ENCODE measurements at regions not wholly inside any gene's neighbourhood (a gene's known extent, or its start where the extent isn't known, plus 50 kb on each side); places are given as distances from the start of the nearest gene placed in this dataset.

GRCh38 chr21:45350206-45350854, 54.6 kb upstream of the COL18A1 start:
- H3K4me3 ChIP-seq (ENCODE audit: low read depth, low read length): no peak overlapping the region
- no peak for TF ChIP-seq CTCF (IDR thresholded peaks at IDR 0.05; ENCODE audit: low read depth, low read length)
- no peaks in the 10 kb centered on the region for H3K9me3 ChIP-seq (ENCODE audit: severe bottlenecking)
- H3K36me3 ChIP-seq: no peaks in the 10 kb centered on the region
- H3K27me3 ChIP-seq (ENCODE audit: insufficient read depth, low read depth, severe bottlenecking): no peaks in the 10 kb centered on the region
- no peak for DNase-seq
- H3K27ac ChIP-seq: no peak overlapping the region

DNA sequence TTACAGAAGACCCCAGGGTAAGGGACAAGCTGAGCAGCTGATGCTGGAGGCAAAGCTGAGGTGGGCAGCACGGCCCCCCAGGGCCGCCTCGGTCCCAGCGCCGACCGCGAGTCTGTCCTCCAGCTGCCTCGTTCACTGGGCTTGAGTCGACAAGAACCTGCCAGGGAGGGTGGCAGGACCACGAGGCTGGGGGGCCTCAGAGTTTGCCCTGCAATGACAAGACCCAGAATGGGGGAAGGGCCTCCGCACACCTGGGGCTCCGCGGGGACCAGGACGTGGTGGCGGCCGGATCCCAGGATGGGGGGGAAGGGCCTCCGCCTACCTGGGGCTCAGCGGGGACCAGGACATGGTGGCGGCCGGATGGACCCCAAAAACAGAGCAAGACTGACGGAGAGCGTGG, 53.9 kb upstream of the COL18A1 start:
- Histone ChIP-seq H3K36me3 (no peaks in the 10 kb centered on the region), H3K9me3 (ENCODE audit: severe bottlenecking) (no peaks in the 10 kb centered on the region), H3K27ac (no peak overlapping the region), H3K27me3 (ENCODE audit: insufficient read depth, low read depth, severe bottlenecking) (no peaks in the 10 kb centered on the region), H3K4me3 (ENCODE audit: low read depth, low read length) (no peak overlapping the region)
- no peak for TF ChIP-seq CTCF (IDR thresholded peaks at IDR 0.05; ENCODE audit: low read depth, low read length)
- DNase-seq: no peak

DNA sequence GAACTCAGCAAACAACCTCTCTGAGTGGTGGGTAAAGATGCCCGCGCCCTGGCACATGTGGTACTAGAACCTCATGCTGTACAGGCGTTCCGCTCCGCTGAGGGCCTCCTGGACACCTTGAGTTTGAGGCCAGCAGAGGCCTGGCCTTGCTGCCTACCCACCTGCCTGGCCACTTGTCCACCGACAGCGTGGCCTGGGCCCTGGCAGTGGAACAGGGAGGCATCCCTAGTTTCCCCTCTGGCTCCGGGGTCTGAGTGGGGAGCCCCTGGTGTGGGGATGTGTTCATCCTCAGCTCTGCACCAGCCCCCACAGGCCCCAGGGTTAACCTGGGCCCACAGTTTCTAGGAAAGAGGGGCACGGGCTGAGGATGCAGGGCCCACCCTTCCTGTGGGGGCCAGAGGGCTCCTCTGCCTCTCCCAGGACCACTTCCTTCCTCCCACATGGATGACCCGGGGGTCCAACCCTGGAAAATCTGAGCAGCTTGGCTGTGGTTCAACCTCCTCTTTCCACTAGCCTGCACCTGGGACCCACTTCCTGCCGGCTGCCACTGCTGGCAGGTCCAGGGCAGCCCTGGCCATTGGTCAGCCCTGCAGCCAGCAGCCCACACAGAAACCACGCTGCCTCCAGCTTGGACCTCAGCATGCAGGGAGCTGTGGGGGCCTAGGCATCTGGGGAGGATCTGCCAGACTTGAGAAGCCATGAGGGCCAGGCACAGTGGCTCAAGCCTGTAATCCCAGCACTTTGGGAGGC, 53.3 kb upstream of the COL18A1 start:
- Histone ChIP-seq H3K27me3 (ENCODE audit: insufficient read depth, low read depth, severe bottlenecking) (no peaks in the 10 kb centered on the region), H3K27ac (no peak overlapping the region), H3K36me3 (no peaks in the 10 kb centered on the region), H3K4me3 (ENCODE audit: low read depth, low read length) (no peak overlapping the region), H3K9me3 (ENCODE audit: severe bottlenecking) (no peaks in the 10 kb centered on the region)
- no peak for TF ChIP-seq CTCF (IDR thresholded peaks at IDR 0.05; ENCODE audit: low read depth, low read length)
- no peak for DNase-seq

- Histone ChIP-seq H3K9me3 (ENCODE audit: severe bottlenecking) (no peaks in the 10 kb centered on the region), H3K36me3 (no peaks in the 10 kb centered on the region), H3K27ac (no peak overlapping the region), H3K4me3 (ENCODE audit: low read depth, low read length) (no peak overlapping the region), H3K27me3 (ENCODE audit: insufficient read depth, low read depth, severe bottlenecking) (no peaks in the 10 kb centered on the region)
- no peak for TF ChIP-seq CTCF (IDR thresholded peaks at IDR 0.05; ENCODE audit: low read depth, low read length)
- DNase-seq: no peak
Measured at GRCh38 chr21:45352621-45353139, 52.3 kb upstream of the COL18A1 start.

GRCh38 chr21:45353200-45353599, 51.8 kb upstream of the COL18A1 start:
- Histone ChIP-seq H3K27me3 (ENCODE audit: insufficient read depth, low read depth, severe bottlenecking) (no peaks in the 10 kb centered on the region), H3K27ac (no peak overlapping the region), H3K9me3 (ENCODE audit: severe bottlenecking) (no peaks in the 10 kb centered on the region), H3K36me3 (no peaks in the 10 kb centered on the region), H3K4me3 (ENCODE audit: low read depth, low read length) (no peak overlapping the region)
- no peak for TF ChIP-seq CTCF (IDR thresholded peaks at IDR 0.05; ENCODE audit: low read depth, low read length)
- no peak for DNase-seq

All from WERI-Rb-1 (cell line).